CD14-positive monocyte (primary cell): ENCODE measurements at regions not wholly inside any gene's neighbourhood (a gene's known extent, or its start where the extent isn't known, plus 50 kb on each side); places are given as distances from the start of the nearest gene placed in this dataset.

ENCODE experiments used
- DNase-seq, 3 donors: peaks; one replicate each; pipeline ENCODE4 v3.0.0-alpha.2; 2011 to 2022
- H2AFZ ChIP-seq: 2 replicates; pipeline ENCODE4 v1.6.0; 2012; ENCODE audit warnings: mild to moderate bottlenecking, low read depth, low read length, inconsistent platforms; ENCODE audit not compliant: insufficient read depth, poor library complexity, severe bottlenecking
- H3K27ac ChIP-seq, 2 donors: 1 replicate in 1 of 2; 2 replicates in 1 of 2; pipeline ENCODE4 v1.5.1; 2012 to 2013; ENCODE audit warnings: low read length in 2 of 2, control low read depth in 1 of 2, inconsistent platforms in 1 of 2, low read depth in 1 of 2, mild to moderate bottlenecking in 1 of 2
- H3K27me3 ChIP-seq, 2 donors: one replicate each; pipeline versions ENCODE4 v1.6.0 to v1.6.1; 2011 to 2013; ENCODE audit warnings: low read length in 2 of 2; ENCODE audit not compliant: control insufficient read depth in 2 of 2, insufficient read depth in 2 of 2
- H3K36me3 ChIP-seq, 2 donors: replicated peaks in 1 of 2; 1 replicate in 1 of 2; 2 replicates in 1 of 2; pipeline versions ENCODE4 v1.5.1 to v1.6.1; 2012 to 2013; ENCODE audit warnings: low read length in 2 of 2, control low read depth in 1 of 2, inconsistent platforms in 1 of 2, mild to moderate bottlenecking in 1 of 2; ENCODE audit not compliant: insufficient read depth in 2 of 2, control insufficient read depth in 1 of 2
- H3K4me1 ChIP-seq, 2 donors: 1 replicate in 1 of 2; 2 replicates in 1 of 2; pipeline versions ENCODE4 v1.5.1 to v1.6.1; 2012 to 2013; ENCODE audit warnings: low read length in 2 of 2, control low read depth in 1 of 2, inconsistent platforms in 1 of 2, mild to moderate bottlenecking in 1 of 2, moderate library complexity in 1 of 2; ENCODE audit not compliant: insufficient read depth in 2 of 2, control insufficient read depth in 1 of 2
- H3K4me2 ChIP-seq: replicated peaks from 2 replicates; pipeline ENCODE3; 2012; ENCODE audit warnings: low read length, moderate library complexity, mild to moderate bottlenecking; ENCODE audit not compliant: poor library complexity, severe bottlenecking; ENCODE audit errors: extremely low read depth
- H3K4me3 ChIP-seq, 3 experiments: fragments of 200-600 bp in 1 of 3; sonication (generic) in 1 of 3; replicated peaks in 1 of 3; 1 replicate in 2 of 3; 2 replicates in 1 of 3; pipeline ENCODE4 v1.5.1; 2011 to 2013; ENCODE audit warnings: low read length in 3 of 3, mild to moderate bottlenecking in 3 of 3, control low read depth in 2 of 3, low read depth in 2 of 3, inconsistent platforms in 1 of 3, moderate library complexity in 1 of 3
- H3K79me2 ChIP-seq: 2 replicates; pipeline ENCODE4 v1.6.0; 2012; ENCODE audit warnings: mild to moderate bottlenecking, control low read depth, inconsistent platforms, low read length, moderate library complexity; ENCODE audit not compliant: insufficient read depth
- H3K9ac ChIP-seq: 2 replicates; pipeline ENCODE4 v1.6.0; 2017; ENCODE audit warnings: low read length, mild to moderate bottlenecking; ENCODE audit not compliant: insufficient read depth, poor library complexity, severe bottlenecking
- H3K9me3 ChIP-seq, 2 donors: replicated peaks in 1 of 2; 1 replicate in 1 of 2; 2 replicates in 1 of 2; pipeline versions ENCODE4 v1.5.1 to v1.6.1; 2012 to 2013; ENCODE audit warnings: low read length in 2 of 2, control low read depth in 1 of 2; ENCODE audit not compliant: control insufficient read depth in 1 of 2, insufficient read depth in 1 of 2
- H4K20me1 ChIP-seq: 2 replicates; pipeline ENCODE4 v1.6.0; 2012; ENCODE audit warnings: mild to moderate bottlenecking, low read length, control low read depth, moderate library complexity; ENCODE audit not compliant: insufficient read depth
- H3K27ac Mint-ChIP-seq, 7 donors: one replicate each; pipeline ENCODE4 v1.8.0; 2020; ENCODE audit warnings: mild to moderate bottlenecking in 7 of 7, mixed read lengths in 7 of 7, moderate library complexity in 6 of 7, inconsistent platforms in 2 of 7
- H3K27me3 Mint-ChIP-seq, 3 donors: one replicate each; pipeline ENCODE4 v1.8.0; 2021 to 2022; ENCODE audit warnings: low read depth in 3 of 3, mild to moderate bottlenecking in 3 of 3, mixed read lengths in 3 of 3, moderate library complexity in 3 of 3, inconsistent platforms in 1 of 3
- H3K36me3 Mint-ChIP-seq, 2 donors: one replicate each; pipeline ENCODE4 v1.8.0; 2020; ENCODE audit warnings: mixed read lengths in 2 of 2, inconsistent platforms in 1 of 2, mild to moderate bottlenecking in 1 of 2
- H3K4me1 Mint-ChIP-seq: one replicate; pipeline ENCODE4 v1.8.0; 2020; ENCODE audit warnings: mild to moderate bottlenecking, mixed read lengths
- H3K4me3 Mint-ChIP-seq, 2 donors: one replicate each; pipeline ENCODE4 v1.8.0; 2020; ENCODE audit warnings: mild to moderate bottlenecking in 2 of 2, mixed read lengths in 2 of 2, moderate library complexity in 1 of 2
- H3K9me3 Mint-ChIP-seq, 7 donors: one replicate each; pipeline ENCODE4 v1.8.0; 2020 to 2022; ENCODE audit warnings: mixed read lengths in 7 of 7, mild to moderate bottlenecking in 6 of 7, moderate library complexity in 6 of 7, inconsistent platforms in 2 of 7
- WGBS: methylation state at CpG from one replicate; pipeline ENCODE4 v1.1.5; 2013; ENCODE audit warnings: missing lambda C conversion rate; ENCODE audit not compliant: insufficient coverage; 5-methylcytosine and 5-hydroxymethylcytosine counted together
- intact Hi-C, 2 donors: fragments of 100-400 bp; cut with micrococcal nuclease; formaldehyde crosslinking; loops; one replicate each; pipeline versions ENCODE4 v1.15.0 to v1.15.1; 2023
- TF ChIP-seq, protein P1 (sequence below): fragments of 200-600 bp; IDR thresholded peaks from one replicate; pipeline ENCODE4 v1.8.0; 2022; ENCODE audit warnings: antibody characterized with exemption, mild to moderate bottlenecking

DNA sequence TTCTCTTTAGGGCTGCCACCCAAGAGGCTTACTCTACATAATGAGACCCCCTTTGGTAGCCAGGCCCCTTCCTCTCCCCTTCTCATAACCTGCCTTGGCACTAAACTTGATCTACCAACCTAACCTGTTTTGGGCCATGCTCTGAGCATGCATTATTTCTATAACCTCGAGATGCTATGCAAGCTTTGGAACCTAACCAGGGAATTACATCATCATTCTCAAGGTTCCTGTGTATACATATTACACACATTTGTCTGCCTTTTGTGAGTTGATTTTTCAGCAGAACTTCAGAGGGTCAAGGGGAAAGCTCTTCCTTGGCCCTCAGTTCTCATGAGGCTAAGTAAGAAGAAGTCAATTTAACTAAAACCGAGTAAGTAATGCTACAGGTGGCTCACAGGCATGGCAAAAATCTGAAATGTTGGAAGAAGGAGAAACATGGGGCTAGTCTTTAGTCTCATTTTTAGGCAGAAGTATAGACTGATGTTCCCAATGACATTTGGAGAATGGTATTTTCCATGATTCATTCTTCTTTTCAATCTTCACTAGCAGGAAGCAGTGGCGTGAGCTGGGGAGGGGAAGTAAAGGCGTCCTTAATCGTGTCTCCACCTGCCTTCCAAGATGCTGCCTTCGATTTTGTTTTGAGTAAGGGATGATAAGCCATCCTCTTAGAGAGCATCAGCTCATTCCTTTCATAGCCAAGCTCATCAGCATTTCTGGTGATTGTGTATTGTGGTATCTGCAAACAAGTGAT lies 308.4 kb downstream of the ABCC12 start:
- WGBS = 92% methylated on average over 1 of the region's 6 CpGs

DNA sequence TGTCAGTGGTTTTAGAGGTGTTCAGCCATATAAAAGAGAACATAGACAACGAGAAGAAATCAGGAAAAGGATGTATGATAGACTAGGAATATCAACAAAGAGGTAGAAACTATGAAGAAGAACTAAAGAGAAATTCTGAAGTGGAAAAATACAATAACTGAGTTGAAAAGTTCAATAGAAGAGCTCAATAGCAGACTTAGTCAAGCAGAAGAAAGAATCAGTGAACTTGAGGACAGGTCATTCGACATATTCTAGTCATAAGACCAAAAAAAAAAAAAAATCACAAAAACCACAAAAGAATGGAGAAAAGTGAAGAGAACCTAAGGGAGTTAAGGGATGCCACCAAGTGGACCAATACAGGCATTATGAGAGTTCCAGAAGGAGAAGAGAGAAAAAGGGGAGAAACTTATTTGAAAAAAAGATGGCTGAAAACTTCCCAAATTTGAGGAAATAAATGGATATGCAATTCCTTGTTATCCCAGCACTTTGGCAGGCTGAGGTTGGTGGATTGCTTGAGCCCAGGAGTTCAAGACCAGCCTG lies 321.2 kb downstream of the ABCC12 start:
- Mint-ChIP-seq H3K27ac (no peak overlapping the region), H3K4me1 (no peaks in the 10 kb centered on the region), H3K9me3 (peaks cover 17 to 28% (median 25%) of the 10 kb centered on the region in 7 donors), H3K27me3 (peaks cover 0 to 3% (median under 1%) of the 10 kb centered on the region in 3 donors), H3K36me3 (no peaks in the 10 kb centered on the region), H3K4me3 (no peak overlapping the region)
- Histone ChIP-seq H3K36me3 (no peaks in the 10 kb centered on the region), H3K79me2 (no peaks in the 10 kb centered on the region), H4K20me1 (no peaks in the 10 kb centered on the region), H3K4me3 (no peak overlapping the region), H3K27me3 (no peaks in the 10 kb centered on the region), H3K9ac (no peak overlapping the region), H3K27ac (no peak overlapping the region), H2AFZ (no peak overlapping the region), H3K4me2 (no peak overlapping the region), H3K9me3 (peaks cover 21 to 30% of the 10 kb centered on the region in 2 donors), H3K4me1 (no peaks in the 10 kb centered on the region)
- no peak for DNase-seq
- TF ChIP-seq, protein P1, sequence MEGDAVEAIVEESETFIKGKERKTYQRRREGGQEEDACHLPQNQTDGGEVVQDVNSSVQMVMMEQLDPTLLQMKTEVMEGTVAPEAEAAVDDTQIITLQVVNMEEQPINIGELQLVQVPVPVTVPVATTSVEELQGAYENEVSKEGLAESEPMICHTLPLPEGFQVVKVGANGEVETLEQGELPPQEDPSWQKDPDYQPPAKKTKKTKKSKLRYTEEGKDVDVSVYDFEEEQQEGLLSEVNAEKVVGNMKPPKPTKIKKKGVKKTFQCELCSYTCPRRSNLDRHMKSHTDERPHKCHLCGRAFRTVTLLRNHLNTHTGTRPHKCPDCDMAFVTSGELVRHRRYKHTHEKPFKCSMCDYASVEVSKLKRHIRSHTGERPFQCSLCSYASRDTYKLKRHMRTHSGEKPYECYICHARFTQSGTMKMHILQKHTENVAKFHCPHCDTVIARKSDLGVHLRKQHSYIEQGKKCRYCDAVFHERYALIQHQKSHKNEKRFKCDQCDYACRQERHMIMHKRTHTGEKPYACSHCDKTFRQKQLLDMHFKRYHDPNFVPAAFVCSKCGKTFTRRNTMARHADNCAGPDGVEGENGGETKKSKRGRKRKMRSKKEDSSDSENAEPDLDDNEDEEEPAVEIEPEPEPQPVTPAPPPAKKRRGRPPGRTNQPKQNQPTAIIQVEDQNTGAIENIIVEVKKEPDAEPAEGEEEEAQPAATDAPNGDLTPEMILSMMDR = no peak
- no CpG with 5 or more reads among the region's 2 CpGs for WGBS
- intact Hi-C loops = no loop called here

More for the DNA sequence above, 308.4 kb downstream of the ABCC12 start:
- Mint-ChIP-seq H3K27me3 (peaks cover 0 to 1% (median 0%) of the 10 kb centered on the region in 3 donors), H3K36me3 (no peaks in the 10 kb centered on the region), H3K9me3 (peaks cover 0 to 9% (median 2%) of the 10 kb centered on the region in 7 donors), H3K4me1 (no peaks in the 10 kb centered on the region), H3K4me3 (no peak overlapping the region), H3K27ac (no peak overlapping the region)
- intact Hi-C loops = no loop called here
- H4K20me1 ChIP-seq = no peaks in the 10 kb centered on the region
- no peak overlapping the region for H3K4me3 ChIP-seq
- TF ChIP-seq, protein P1 = no peak
- no peak overlapping the region for H3K9ac ChIP-seq
- no peak overlapping the region for H3K4me2 ChIP-seq
- H3K27ac ChIP-seq = no peak overlapping the region
- no peaks in the 10 kb centered on the region for H3K79me2 ChIP-seq
- DNase-seq = no peak
- H3K4me1 ChIP-seq = no peaks in the 10 kb centered on the region
- no peaks in the 10 kb centered on the region for H3K9me3 ChIP-seq
- no peak overlapping the region for H2AFZ ChIP-seq
- H3K27me3 ChIP-seq = no peaks in the 10 kb centered on the region
- no peaks in the 10 kb centered on the region for H3K36me3 ChIP-seq
